Prostate gland (tissue), 2 donors: ENCODE measurements at regions not wholly inside any gene's neighbourhood (a gene's known extent, or its start where the extent isn't known, plus 50 kb on each side); places are given as distances from the start of the nearest gene placed in this dataset.

Source experiments
- DNase-seq: peaks from one replicate; pipeline ENCODE4 v3.0.0-alpha.2; 2019; ENCODE audit warnings: low spot score
- H3K27ac ChIP-seq, 2 donors: fragments of 200-600 bp; sonication (generic); 2 replicates each; pipeline ENCODE4 v1.5.1; 2017 to 2019
- H3K27me3 ChIP-seq: fragments of 200-600 bp; sonication (generic); replicated peaks from 2 replicates; pipeline ENCODE4 v1.5.1; 2019; ENCODE audit not compliant: insufficient read depth
- H3K36me3 ChIP-seq, 2 donors: fragments of 200-600 bp; sonication (generic); 1 replicate in 1 of 2; 2 replicates in 1 of 2; pipeline versions ENCODE4 v1.5.1 to v1.8.1; 2017 to 2019
- H3K4me1 ChIP-seq: fragments of 200-600 bp; sonication (generic); replicated peaks from 2 replicates; pipeline ENCODE4 v1.5.1; 2019
- H3K4me3 ChIP-seq, 2 donors: fragments of 200-600 bp; sonication (generic); 2 replicates each; pipeline ENCODE4 v1.5.1; 2017 to 2019
- H3K9me3 ChIP-seq: fragments of 200-600 bp; sonication (generic); 2 replicates; pipeline ENCODE4 v1.5.1; 2017
- CTCF ChIP-seq, 4 experiments: fragments of 200-600 bp in 2 of 4; fragments of 450-650 bp in 2 of 4; sonication (generic) in 2 of 4; IDR thresholded peaks; 1 replicate in 3 of 4; 2 replicates in 1 of 4; pipeline ENCODE4 v1.5.1; 2016 to 2019; ENCODE audit warnings: antibody characterized with exemption in 4 of 4, mild to moderate bottlenecking in 2 of 4, moderate library complexity in 2 of 4
- POLR2A ChIP-seq: fragments of 450-650 bp; IDR thresholded peaks from one replicate; pipeline ENCODE4 v1.6.1; 2016; ENCODE audit warnings: antibody characterized with exemption, mild to moderate bottlenecking
- POLR2AphosphoS5 ChIP-seq: sonication (generic); formaldehyde crosslinking; IDR thresholded peaks from one replicate; pipeline ENCODE4 v1.6.1; 2017; ENCODE audit warnings: antibody characterized with exemption
- WGBS: methylation state at CpG from one replicate; pipeline ENCODE4 v1.1.5; 2018; 5-methylcytosine and 5-hydroxymethylcytosine counted together
- intact Hi-C: fragments of 100-400 bp; cut with DNase I; formaldehyde crosslinking; loops from one replicate; pipeline ENCODE4 v1.14.2; 2022

- 75% methylated on average over 1 of the region's 1 CpG for WGBS
- no peak for TF ChIP-seq POLR2A
- TF ChIP-seq CTCF (IDR thresholded peaks at IDR 0.05), result no peak
- TF ChIP-seq POLR2AphosphoS5, result no peak
Measured at GRCh38 chr2:19548116-19548515, 189.7 kb upstream of the OSR1 start.

GRCh38 chr2:19547321-19547720 is 188.9 kb upstream of the OSR1 start:
- intact Hi-C loops, result no loop called here
- Histone ChIP-seq H3K9me3 (no peaks in the 10 kb centered on the region), H3K27ac (no peak overlapping the region), H3K27me3 (no peaks in the 10 kb centered on the region), H3K4me3 (no peak overlapping the region), H3K4me1 (no peaks in the 10 kb centered on the region), H3K36me3 (no peaks in the 10 kb centered on the region)
- no peak for DNase-seq
- no peak for TF ChIP-seq CTCF (IDR thresholded peaks at IDR 0.05)
- no peak for TF ChIP-seq POLR2AphosphoS5
- TF ChIP-seq POLR2A, result no peak

More at GRCh38 chr2:19548116-19548515, 189.7 kb upstream of the OSR1 start:
- DNase-seq, result no peak
- Histone ChIP-seq H3K4me3 (no peak overlapping the region), H3K27ac (no peak overlapping the region), H3K27me3 (no peaks in the 10 kb centered on the region), H3K9me3 (no peaks in the 10 kb centered on the region), H3K4me1 (no peaks in the 10 kb centered on the region), H3K36me3 (no peaks in the 10 kb centered on the region)
- intact Hi-C loops, result no loop called here

GRCh38 chr2:19545507-19545906 is 187.1 kb upstream of the OSR1 start:
- no peak for DNase-seq
- WGBS, result 58% methylated on average over 4 of the region's 4 CpGs
- no peak overlapping the region for H3K27ac ChIP-seq
- no peaks in the 10 kb centered on the region for H3K27me3 ChIP-seq
- H3K36me3 ChIP-seq, result no peaks in the 10 kb centered on the region
- H3K4me1 ChIP-seq, result no peaks in the 10 kb centered on the region
- intact Hi-C loops, result no loop called here
- H3K9me3 ChIP-seq, result no peaks in the 10 kb centered on the region
- TF ChIP-seq CTCF (IDR thresholded peaks at IDR 0.05) (no peak), POLR2AphosphoS5 (no peak), POLR2A (no peak)
- H3K4me3 ChIP-seq, result no peak overlapping the region

- no peak overlapping the region for H3K27ac ChIP-seq
- 94% methylated on average over 2 of the region's 2 CpGs for WGBS
- H3K27me3 ChIP-seq, result no peaks in the 10 kb centered on the region
- no peak overlapping the region for H3K4me3 ChIP-seq
- intact Hi-C loops, result no loop called here
- H3K36me3 ChIP-seq, result no peaks in the 10 kb centered on the region
- no peaks in the 10 kb centered on the region for H3K9me3 ChIP-seq
- TF ChIP-seq POLR2AphosphoS5, result peak; percentile 12
- no peak for TF ChIP-seq CTCF (IDR thresholded peaks at IDR 0.05)
- H3K4me1 ChIP-seq, result no peaks in the 10 kb centered on the region
- DNase-seq, result no peak
Measured at GRCh38 chr2:19543663-19544383, 185.4 kb upstream of the OSR1 start.
